ENCODE measurements at regions not wholly inside any gene's neighbourhood (a gene's known extent, or its start where the extent isn't known, plus 50 kb on each side); places are given as distances from the start of the nearest gene placed in this dataset.

- H4K91ac ChIP-seq (ENCODE audit: insufficient read length, low read depth, low read length) = no peak overlapping the region
- H3K9me3 ChIP-seq (ENCODE audit: control insufficient read depth, low read depth, low read length) = no peaks in the 10 kb centered on the region
- no peak overlapping the region for H4K5ac ChIP-seq (ENCODE audit: insufficient read length, low read depth, low read length)
- no peaks in the 10 kb centered on the region for H3K27me3 ChIP-seq (ENCODE audit: insufficient read depth, low read length)
- H3K23ac ChIP-seq (ENCODE audit: insufficient read length, low read depth, low read length) = no peak overlapping the region
- no peak overlapping the region for H2BK5ac ChIP-seq (ENCODE audit: insufficient read length, low read length)
- H3K23me2 ChIP-seq (ENCODE audit: insufficient read length, low read depth, low read length, poor library complexity, severe bottlenecking) = no peaks in the 10 kb centered on the region
- H3K27ac ChIP-seq (ENCODE audit: insufficient read length, low read depth, low read length) = no peak overlapping the region
- TF ChIP-seq CTCF (conservative IDR thresholded peaks at IDR 0.05) = no peak
- no peak overlapping the region for H3K4me2 ChIP-seq (ENCODE audit: insufficient read depth, insufficient read length, low read length)
- no peak overlapping the region for H3T11ph ChIP-seq (ENCODE audit: low read length)
- no peak overlapping the region for H2AK5ac ChIP-seq (ENCODE audit: insufficient read length, low read length)
- H3K14ac ChIP-seq (ENCODE audit: insufficient read depth, low read length) = no peak overlapping the region
- H2BK120ac ChIP-seq (ENCODE audit: low read depth, low read length, poor library complexity, severe bottlenecking) = no peak overlapping the region
- no peaks in the 10 kb centered on the region for H3K79me2 ChIP-seq (ENCODE audit: insufficient read depth, low read length)
- H2AFZ ChIP-seq (ENCODE audit: low read length) = no peak overlapping the region
- H2BK20ac ChIP-seq (ENCODE audit: low read depth, low read length, poor library complexity, severe bottlenecking) = no peak overlapping the region
- no peaks in the 10 kb centered on the region for H3K27me3 Mint-ChIP-seq (ENCODE audit: low read depth)
- no peak overlapping the region for H2BK15ac ChIP-seq (ENCODE audit: low read depth, low read length)
- no peaks in the 10 kb centered on the region for H3K79me1 ChIP-seq (ENCODE audit: insufficient read depth, low read depth, low read length, poor library complexity, severe bottlenecking)
- no peak overlapping the region for H3K9ac ChIP-seq (ENCODE audit: extremely low read depth, insufficient read length, low read length)
- no peak for DNase-seq
- no peak overlapping the region for H3K18ac ChIP-seq (ENCODE audit: insufficient read length, low read depth, low read length)
- H3K36me3 Mint-ChIP-seq (ENCODE audit: insufficient read depth in 1 of 3, low read depth in 3 of 3) = no peaks in the 10 kb centered on the region
- no peaks in the 10 kb centered on the region for H4K20me1 ChIP-seq (ENCODE audit: control insufficient read depth, insufficient read depth, insufficient read length)
- no peak overlapping the region for H3K4ac ChIP-seq (ENCODE audit: low read depth, low read length)
- WGBS (ENCODE audit: extremely low coverage, insufficient read length, low lambda C conversion rate) = no CpG with 5 or more reads among the region's 13 CpGs
- H3K9me3 Mint-ChIP-seq = no peaks in the 10 kb centered on the region
- no peak overlapping the region for H2BK12ac ChIP-seq (ENCODE audit: insufficient read length, low read depth, low read length)
- H3K4me1 Mint-ChIP-seq = no peaks in the 10 kb centered on the region
- H4K8ac ChIP-seq (replicated peaks; ENCODE audit: insufficient read length, low read depth, low read length) = no peak overlapping the region
- H3K4me3 Mint-ChIP-seq = no peak overlapping the region
- H3K56ac ChIP-seq (ENCODE audit: insufficient read length, low read depth, low read length) = no peak overlapping the region
- peak overlapping the region in 1 of 3 experiments; percentile 4; a peak in 1 of 7 replicates for H3K27ac Mint-ChIP-seq
- no peaks in the 10 kb centered on the region for H3K4me1 ChIP-seq (ENCODE audit: insufficient read depth, low read length)
Measured at GRCh38 chr9:118083161-118083560, 379.0 kb downstream of the TLR4 start.

All from H9 (cell line).